COLO668 (cell line): ENCODE measurements at regions not wholly inside any gene's neighbourhood (a gene's known extent, or its start where the extent isn't known, plus 50 kb on each side); places are given as distances from the start of the nearest gene placed in this dataset.
A peak's percentile ranks its signal among the peaks of the same experiment; 100 is the strongest.

ENCODE experiments used
- DNase-seq: peaks from one replicate; lab custom pipeline; 2025; ENCODE audit not compliant: unreplicated experiment; lab: John Stamatoyannopoulos, UW

- no peak for DNase-seq
Measured at GRCh38 chr5:88144219-88145001, 124.2 kb downstream of the TMEM161B start.

GRCh38 chr5:88143693-88144218, 124.9 kb downstream of the TMEM161B start:
- DNase-seq = no peak

- no peak for DNase-seq
Measured at GRCh38 chr5:88142886-88143692, 125.6 kb downstream of the TMEM161B start.

GRCh38 chr5:88142636-88142885, 126.1 kb downstream of the TMEM161B start:
- no peak for DNase-seq

GRCh38 chr5:88140856-88141752, 127.5 kb downstream of the TMEM161B start:
- DNase-seq = peak; percentile 89

GRCh38 chr5:88140396-88140855, 128.2 kb downstream of the TMEM161B start:
- DNase-seq = no peak

- no peak for DNase-seq
Measured at GRCh38 chr5:88130211-88130815, 138.3 kb downstream of the TMEM161B start.

GRCh38 chr5:88128813-88129212, 139.8 kb downstream of the TMEM161B start:
- DNase-seq = no peak

- DNase-seq = no peak
Measured at GRCh38 chr5:88119535-88120125, 149.0 kb downstream of the TMEM161B start.

- no peak for DNase-seq
Measured at GRCh38 chr5:88118179-88118578, 150.5 kb downstream of the TMEM161B start.

- DNase-seq = no peak
Measured at GRCh38 chr5:88117546-88117945, 151.1 kb downstream of the TMEM161B start.

- no peak for DNase-seq
Measured at GRCh38 chr5:88116396-88116795, 152.2 kb downstream of the TMEM161B start.

GRCh38 chr5:88115211-88115610, 153.4 kb downstream of the TMEM161B start:
- DNase-seq = no peak

- no peak for DNase-seq
Measured at GRCh38 chr5:88113429-88113828, 155.2 kb downstream of the TMEM161B start.

GRCh38 chr5:88109818-88110217, 158.8 kb downstream of the TMEM161B start:
- DNase-seq = no peak

- DNase-seq = no peak
Measured at GRCh38 chr5:88108490-88109279, 160.0 kb downstream of the TMEM161B start.

- DNase-seq = no peak
Measured at GRCh38 chr5:88094906-88095496, 173.6 kb downstream of the TMEM161B start.

- DNase-seq = no peak
Measured at GRCh38 chr5:88094403-88094802, 174.2 kb downstream of the TMEM161B start.

GRCh38 chr5:88093765-88094164, 174.9 kb downstream of the TMEM161B start:
- DNase-seq = no peak
